Activated naive CD4-positive, alpha-beta T cell (primary cell): ENCODE measurements at regions not wholly inside any gene's neighbourhood (a gene's known extent, or its start where the extent isn't known, plus 50 kb on each side); places are given as distances from the start of the nearest gene placed in this dataset.
"Not testable (repeated sequence)": the region's sequence is repeated elsewhere in the genome, so short reads cannot be mapped to it uniquely, and the experiment has no call there.

Experiments used
- DNase-seq, 4 experiments: peaks; one replicate each; lab custom pipeline; 2025; lab: John Stamatoyannopoulos, UW

DNA sequence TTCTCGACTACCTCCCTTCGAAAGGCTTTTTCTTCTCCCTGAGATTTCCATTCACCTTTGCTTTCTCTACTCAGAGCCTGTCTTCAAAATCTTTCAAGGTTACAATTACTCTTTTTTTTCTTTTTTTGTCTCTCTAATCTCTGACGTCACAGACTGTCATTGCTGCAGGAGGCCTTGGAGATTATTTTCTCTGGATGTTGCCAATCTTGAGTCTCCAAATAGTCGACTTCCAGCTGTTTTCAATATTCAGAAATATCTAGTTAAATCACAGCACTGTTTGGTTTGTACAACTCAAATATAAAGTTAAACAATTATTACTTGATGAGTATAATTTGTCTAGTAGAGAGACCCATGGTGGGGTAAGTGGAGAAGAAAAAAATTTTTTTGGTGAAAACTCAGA lies 359.0 kb upstream of the BOD1L1 start:
- no peak for DNase-seq

DNA sequence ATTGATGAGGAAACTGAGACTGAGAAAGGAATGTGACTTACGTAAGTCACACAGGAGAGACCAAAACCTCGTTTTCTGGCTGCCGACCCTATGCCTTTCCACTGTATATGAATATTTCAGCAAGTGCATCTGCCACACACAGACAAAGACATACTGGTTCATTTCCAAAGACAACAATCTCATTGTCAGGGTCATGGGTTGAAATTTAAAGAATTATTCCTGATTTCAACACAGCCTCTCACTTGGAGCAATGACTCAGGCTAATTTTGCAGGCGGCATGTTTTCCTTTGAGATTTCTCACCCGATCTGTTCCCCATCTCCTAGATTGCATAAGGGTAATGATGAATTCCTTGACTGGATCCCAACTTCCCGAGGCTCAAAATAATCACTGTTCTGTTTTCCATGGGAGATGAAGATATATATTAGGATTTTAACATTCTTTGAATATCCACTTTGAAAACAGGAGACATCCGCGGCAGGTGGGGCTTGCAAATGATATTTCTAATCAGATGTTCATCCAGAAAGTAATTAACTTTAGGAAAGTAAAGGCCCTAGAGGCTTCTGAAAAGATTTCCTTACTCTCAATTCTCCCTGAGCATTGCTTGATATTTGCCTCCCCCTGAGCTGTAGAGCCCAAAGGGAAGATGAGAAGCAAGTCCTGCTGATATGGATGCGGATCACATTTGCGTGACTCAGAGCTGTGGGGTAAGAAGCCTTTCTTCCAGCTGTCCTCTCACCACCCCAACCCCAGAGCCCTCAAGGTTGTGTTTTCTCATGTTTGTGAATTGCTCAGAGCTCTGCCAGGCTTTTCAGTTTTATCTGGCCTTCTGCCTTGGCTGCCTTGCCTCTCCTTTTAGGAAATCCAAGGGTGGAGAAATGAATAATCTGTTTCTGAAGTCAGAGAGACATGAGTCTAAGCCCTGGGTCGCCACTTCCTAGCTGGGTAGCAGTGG lies 361.1 kb upstream of the BOD1L1 start:
- DNase-seq, result no peak

DNA sequence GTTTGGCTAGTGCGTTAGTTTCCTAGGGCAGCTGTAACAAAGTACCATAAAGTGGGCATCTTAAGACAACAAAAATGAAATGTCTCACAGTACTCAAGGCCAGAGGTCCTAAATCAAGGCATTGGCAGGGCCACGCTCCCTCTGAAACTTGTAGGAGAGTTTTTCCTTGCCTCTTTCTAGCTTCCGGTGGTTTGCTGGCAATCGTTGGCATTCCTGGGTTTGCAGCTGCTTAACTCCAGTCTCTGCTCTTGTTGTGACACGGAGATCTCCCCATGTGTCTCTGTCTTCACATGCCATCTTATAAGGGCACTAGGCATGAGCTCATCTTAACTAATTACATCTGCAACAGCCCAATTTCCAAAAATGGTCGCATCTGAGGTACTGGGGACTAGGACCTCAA lies 362.0 kb upstream of the BOD1L1 start:
- DNase-seq, result no peak

DNA sequence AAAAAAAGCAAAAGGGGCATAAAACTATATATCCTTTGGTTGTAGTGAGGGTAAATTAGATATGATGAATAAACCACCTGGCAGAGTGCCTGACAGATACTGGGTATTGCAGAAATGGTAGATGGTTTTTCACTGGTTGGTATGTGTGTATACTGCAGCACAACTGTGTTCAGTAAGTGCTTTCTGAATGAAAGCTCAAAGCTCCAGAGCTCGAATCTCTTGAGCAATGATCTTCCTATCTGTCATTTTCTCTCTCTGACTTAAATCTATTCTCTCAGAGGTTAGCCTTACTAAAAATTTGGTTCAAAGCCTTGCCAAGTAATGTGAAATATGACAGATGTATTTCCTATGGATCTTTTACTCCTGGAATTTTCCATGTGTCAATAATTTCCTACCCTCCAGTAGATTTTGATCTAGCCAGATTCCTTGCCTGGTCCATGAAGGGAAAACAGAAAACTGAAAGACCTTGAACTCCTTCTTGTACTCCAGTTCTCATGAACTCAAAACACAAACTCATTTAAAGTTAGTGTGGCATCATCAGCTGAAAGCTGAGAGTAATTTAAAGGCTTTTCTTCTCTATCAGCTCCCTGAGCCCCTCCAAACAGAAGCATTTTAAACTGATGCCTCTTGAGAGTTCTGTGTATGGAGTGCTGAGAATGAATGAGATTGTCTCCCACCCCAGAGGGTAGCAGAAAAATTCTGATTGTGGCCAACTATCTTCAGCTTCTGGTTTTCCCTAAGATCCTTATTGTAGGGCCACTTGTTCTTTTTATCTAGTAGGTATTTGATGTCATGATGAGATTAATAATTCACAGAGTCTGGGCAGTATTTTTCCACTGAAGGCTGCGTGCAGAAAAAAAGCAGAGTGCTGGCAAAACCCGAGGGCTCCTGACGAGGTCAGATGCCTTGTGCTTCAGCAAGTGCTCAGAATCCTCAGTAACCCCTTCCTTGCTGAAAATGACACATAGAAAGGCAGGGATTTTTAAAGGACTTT lies 363.4 kb upstream of the BOD1L1 start:
- no peak for DNase-seq

DNA sequence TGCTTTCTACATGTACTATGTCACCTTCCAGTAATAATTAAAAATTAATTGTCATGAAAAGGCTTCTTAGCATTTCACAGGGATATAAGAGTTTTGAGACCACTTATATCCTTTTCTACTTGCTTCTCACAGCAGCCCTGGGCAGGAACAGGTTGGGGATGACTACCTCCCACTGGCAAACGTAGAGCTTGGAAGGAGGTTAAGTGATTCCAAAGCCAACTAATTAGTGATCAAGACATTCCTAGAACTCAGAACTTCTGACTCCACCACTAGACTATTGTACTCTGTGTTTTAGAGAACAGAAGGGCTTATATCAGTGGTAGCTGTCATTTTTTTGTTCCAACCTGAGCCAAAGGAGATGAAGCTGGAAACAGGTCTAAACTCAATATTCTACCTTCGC lies 364.5 kb upstream of the BOD1L1 start:
- DNase-seq, result no peak

DNA sequence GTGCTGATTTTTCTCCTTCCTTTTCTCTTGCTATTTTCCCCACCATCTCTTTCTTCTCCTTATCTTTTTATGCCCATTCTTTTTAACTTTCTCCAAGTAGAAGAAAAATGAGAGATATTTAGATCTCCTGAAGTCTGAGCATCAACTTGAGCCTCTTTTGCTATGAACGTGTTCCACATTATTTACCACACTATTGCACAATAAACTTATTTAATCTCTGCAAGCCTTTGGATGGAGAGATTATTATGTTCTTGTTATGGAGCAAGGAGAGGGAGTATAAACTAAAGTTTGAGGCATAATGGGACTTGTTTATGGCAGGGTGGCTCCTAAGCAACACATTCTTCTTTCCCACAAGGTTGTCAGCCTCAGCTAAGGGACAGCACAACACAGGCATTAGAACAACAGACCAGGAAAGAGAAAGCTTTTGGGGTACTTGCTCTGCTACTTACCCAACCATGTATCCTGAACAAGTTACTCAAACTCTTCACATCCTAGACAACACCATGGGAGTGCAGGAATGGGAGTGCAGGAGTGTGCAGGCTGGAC lies 365.5 kb upstream of the BOD1L1 start:
- DNase-seq, result no peak

DNA sequence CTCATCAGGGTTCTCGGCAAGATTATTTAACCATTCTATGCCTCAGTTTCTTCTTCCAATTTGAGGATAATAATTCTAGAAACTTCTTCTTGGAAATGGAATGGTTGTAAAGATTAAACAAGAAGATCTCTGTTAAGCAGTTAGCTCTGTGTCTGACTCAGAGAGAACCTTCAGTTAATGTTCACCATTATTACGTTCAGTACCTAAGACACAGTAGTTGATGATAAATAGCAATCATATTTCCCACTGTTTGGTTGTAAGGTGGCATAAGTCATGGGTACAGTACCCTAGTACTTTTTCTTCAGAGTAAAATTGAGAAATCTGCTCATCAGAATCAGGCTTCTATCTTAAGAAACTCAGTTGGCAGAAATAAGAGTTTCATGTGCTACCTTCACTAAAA lies 366.5 kb upstream of the BOD1L1 start:
- DNase-seq, result no peak

DNA sequence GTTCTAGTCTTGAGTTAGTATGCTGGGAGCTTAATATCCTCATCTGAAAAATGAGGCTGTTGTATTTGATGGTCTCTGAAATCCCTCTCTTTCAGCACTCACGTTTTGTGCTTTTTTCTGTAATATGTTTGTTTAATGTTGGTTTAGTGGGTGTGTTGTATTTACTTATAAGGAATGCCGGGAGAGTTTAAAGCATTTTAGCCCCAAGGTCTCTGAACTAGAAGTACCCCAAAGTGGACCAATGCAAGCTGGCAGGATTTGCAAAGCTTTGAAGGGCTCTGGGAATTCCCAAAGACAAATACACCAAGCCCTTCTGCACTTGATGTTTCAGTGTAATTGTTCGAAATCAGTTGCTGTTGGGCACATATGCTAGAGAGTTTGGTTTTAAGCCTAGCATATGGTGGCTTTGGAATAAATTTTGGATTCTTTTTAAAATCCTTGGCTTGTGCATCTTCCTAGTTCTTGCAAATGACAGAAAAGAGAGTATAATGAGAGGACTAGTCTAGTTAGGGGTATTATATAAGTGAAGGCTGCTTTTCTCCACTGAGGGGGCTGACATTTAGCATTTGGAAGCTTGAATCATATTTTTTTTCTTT lies 371.4 kb upstream of the BOD1L1 start:
- DNase-seq, result no peak

DNA sequence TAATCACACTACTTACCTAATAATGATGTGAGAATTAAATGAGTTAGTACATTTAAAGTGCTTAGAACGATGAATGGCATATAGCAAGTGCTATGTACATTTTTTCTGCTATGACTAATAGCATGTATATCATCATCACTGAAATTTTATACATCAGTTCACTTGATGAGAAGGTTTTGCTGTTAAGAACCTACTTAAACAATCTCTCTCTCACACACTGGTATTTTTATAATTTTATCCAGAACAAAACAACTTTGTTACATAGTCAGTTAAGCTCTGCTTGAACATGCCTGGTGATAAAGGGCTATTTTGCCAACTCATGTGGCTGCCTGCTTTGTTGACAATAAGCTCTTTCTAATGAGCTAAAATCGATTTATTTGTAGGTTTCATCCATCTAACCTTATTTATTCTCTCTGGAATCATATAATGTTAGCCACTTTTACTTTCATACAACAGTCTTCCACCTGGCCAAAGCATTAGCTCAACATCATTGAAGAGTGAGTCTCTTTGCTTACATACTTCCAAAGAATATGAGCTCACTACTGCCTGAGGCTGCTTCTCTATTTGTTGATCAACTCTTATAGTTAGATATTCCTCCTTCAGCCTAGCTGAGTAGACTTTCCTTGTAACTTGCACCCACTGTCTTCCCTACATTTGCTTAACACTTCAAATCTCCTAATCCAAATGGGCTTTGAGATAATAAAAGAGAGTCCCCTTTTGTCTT lies 372.7 kb upstream of the BOD1L1 start:
- no peak for DNase-seq

DNA sequence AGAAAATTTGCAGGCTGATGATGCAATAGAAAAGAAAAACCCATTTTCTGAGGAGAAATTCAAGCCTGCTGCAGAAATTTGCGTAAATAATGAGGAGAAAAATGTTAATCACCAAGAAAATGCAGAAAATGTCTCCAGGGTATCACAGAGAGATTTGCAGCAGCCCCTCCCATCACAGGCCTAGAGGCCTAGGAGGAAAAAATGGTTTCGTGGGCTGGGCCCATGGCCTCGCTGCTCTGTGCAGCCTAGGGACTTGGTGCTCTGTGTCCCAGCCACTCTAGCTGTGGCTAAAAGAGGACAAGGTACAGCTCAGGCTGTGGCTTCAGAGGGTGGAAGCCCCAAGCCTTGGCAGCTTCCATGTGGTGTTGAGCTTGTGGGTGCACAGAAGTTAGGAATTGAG lies 374.8 kb upstream of the BOD1L1 start:
- not testable (repeated sequence) for DNase-seq

DNA sequence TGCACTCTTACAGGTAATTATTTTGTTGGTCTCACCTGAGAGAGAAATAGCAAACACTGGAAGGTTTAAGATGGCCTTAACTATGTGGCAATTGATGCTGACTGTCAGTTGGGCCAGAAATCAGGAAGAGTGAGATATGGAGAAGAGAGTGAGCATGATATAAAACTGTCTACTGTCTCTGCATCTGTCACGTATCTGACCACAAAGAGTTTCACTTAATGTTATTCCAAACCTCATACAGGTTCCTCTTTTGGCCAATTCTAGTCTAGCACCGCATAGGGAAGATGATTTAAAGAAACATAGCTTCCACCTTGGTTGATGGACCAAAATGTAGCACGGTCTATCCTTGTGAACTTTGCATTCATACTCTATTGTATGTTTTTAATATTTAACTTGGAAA lies 381.0 kb upstream of the BOD1L1 start:
- DNase-seq, result no peak

DNA sequence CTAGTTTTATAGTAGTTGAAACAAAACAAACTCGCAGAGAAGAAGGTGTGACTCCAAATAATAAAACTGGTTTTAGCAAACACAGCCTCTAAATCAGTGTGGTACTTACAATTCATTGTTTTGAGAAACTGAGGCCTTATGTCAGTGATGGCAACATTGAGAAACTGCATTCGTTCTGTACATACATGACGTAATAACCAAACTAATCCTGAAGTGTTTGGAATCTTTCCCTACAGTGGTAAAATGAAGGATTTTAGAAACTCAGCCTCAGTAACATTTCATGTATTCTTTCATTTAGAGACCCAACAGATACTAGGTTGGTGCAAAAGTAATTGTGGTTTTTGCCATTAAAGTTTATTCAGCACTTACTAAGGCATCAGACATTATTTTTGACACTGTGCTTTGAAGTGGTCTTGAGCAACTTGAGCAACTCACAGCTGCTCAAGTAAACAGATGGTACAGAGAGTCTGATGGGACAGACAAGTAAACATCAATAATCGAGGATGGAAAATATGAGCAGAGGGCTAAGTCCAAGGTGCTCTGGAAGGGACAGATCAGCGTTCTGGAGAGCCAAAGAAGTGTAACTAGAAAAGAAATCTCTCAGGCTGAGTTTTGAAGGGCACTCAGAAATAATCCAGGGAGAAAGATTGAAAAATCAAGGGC lies 390.8 kb upstream of the BOD1L1 start:
- no peak for DNase-seq

DNA sequence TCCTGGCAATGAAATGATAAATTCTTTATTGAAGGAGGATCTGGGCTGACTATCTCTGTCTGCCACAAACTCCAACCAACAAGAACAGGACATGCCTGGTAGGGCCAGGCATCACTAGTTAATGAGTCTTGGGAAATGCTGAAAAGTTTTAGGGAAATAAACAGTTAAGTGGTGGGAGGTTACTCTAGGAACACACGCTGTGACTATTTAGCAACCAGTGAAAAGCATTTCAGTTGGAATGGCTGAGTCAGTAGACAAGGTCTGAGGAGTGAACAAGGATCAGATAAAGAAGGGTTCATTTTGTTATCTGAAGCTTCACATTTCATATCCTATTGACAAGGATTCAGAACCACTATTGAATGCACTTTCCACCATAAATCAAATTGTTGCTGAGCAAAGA lies 394.9 kb upstream of the BOD1L1 start:
- DNase-seq, result no peak

DNA sequence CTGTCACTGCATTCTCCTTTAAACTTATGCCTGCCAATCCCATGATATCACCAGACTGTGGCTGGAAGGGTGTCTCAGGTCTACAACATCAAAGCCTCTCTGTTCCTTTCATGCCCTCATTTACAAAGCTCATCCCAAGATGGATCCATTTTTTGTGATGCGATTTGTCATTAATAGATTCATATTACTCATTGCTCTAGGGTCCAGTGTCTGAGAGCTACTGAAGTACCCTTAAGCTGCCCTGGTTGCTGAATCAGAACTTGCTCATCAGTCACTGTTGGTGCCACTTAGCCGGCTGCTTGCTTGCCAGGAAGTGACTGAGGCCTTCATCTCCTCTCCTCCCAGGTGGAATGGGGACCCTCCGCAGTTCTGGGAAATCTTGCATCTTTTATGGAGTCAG lies 395.5 kb upstream of the BOD1L1 start:
- no peak for DNase-seq

DNA sequence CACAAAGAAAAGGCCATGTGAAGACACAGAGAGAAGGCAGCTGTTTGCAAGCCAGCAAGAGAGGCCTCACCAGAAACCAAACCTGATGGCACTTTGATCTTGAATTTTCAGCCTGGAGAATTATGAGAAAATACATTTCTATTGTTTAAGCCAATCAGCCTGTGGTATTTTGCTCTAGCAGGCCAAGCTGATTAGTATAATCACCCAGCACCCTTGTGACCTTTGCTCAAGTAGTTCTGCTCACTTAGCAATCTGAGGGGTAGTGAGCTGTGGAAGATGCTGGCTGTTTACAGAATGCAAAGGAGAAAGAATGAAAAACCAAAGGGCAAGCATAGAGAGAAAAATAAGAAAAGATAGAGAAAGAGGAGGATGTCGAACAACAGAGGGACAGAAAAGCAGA lies 396.4 kb upstream of the BOD1L1 start:
- no peak for DNase-seq

DNA sequence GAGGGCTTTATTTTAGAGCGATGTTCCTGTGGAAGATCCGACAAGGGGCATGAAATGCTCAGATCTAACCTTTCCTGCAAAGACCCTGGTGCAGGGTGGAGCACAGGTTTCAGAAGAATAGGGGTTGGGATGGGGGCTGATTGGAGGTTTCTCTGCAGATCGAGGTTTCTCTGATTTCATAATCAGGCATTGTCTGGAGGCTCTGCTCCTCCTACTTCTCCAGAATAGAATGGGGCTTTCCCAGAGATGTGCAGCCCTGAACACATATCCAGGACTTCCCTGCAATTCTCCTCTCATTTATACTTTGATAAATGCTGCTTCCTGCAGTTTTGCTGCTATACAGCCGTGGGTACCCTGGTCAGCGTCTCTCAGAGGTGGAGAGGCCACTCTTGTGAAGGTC lies 397.6 kb upstream of the BOD1L1 start:
- DNase-seq, result no peak

DNA sequence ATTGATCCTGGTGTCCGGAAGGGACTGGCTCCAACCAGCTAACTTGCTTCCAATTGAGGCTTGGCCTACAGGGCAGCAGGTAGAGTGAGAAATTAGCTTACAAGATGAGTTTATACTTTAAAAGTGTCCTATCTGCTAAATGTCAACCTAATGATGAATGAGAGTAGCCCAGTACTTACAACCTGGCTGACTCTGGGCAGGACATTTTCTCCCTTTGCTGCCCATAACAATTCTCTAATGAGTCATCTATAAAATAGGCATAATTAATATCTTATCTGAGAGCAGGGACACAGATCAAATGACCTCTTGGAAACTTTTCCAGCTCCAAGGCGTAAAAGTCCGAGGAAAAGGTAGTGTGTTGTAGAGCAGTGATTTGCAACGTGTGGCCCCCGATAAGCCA lies 398.4 kb upstream of the BOD1L1 start:
- no peak for DNase-seq

DNA sequence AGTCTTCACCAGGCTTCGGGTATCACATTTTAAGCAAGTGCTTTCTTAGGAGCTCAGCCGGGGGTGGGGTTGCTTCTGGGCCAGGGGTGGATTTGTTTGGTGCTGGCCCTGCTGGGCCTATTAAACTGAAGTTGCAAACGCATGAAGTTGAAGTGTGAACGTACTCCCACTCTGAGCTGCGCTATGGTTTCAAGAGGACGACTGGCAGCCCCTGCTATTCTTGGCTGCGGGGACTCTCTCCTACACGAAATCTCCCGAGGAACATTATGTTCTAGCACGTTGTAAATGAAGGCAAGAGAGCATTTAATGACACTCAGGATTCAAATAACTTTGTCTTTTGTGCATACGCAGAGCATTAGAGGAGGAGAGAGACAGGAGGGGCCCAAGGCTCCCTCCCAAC lies 401.3 kb upstream of the BOD1L1 start:
- no peak for DNase-seq

DNA sequence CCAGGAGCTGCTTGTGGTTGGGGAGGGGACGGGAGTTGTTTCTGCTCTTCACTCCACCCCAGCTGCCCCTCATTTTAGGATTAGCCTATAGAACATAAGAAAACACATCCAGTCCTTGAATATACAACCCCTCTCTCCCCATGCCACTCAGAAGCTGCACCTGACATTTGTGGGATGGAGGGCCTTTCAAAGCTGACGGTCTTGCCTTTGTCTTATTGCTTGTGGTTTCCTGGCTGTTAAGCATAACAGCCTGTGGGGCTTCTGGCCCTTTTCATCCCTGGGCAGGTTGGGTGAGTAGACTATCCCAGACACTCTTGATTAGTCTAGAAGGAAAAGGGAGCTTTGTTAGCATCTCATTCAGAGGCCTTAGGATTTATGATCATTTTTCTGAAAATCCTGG lies 407.6 kb upstream of the BOD1L1 start:
- no peak for DNase-seq

DNA sequence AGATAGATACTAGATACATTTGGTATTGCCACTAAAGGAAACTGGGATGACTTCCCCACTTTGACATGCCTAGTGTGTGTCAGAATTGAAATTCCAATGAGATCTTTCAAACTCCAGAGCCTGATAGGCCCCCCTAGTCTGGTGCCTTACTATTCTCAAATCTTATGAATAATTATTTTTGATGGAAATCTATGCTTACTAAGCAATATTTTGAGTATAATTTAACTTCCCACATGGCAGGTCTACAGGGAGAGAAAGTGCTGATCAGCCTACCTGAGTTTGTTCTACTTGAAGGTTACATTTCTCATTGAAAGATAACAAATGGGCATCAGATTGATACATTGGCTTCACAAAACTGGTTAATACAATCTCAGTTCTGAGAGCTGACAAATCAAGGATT lies 415.7 kb upstream of the BOD1L1 start:
- no peak for DNase-seq

DNA sequence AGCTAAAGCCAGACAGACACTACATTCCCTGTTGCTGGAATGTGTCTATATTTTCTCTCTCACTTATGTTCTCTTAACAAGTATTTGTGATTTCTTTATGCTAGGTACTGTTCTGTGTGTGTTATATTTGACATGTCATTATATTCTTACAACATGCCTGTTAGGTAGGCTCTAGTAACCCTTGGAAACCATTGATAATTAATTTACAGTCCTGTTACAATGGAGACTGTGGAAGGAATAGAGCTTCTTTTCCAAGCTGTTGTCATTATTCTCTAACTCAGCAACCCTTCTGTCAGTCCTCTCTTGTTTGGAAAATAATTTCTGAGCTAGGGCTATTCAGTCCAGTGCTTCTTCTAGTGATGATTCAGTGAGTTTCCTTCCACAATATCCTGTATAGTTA lies 419.1 kb upstream of the BOD1L1 start:
- no peak for DNase-seq
